ENCODE measurements at regions not wholly inside any gene's neighbourhood (a gene's known extent, or its start where the extent isn't known, plus 50 kb on each side); places are given as distances from the start of the nearest gene placed in this dataset.
"Not testable (repeated sequence)": the region's sequence is repeated elsewhere in the genome, so short reads cannot be mapped to it uniquely, and the experiment has no call there.

- TF ChIP-seq FOXM1 (IDR thresholded peaks at IDR 0.05; ENCODE audit: borderline replicate concordance); HDGF (IDR thresholded peaks at IDR 0.05; ENCODE audit: borderline replicate concordance); PKNOX1 (IDR thresholded peaks at IDR 0.05); SP1 (IDR thresholded peaks at IDR 0.05); ZNF384 (IDR thresholded peaks at IDR 0.05); BHLHE40 (IDR thresholded peaks at IDR 0.05; ENCODE audit: borderline replicate concordance); LEF1 (IDR thresholded peaks at IDR 0.05; ENCODE audit: borderline replicate concordance); TARDBP (IDR thresholded peaks at IDR 0.05); FOXA1 (IDR thresholded peaks at IDR 0.05); NFRKB (IDR thresholded peaks at IDR 0.05); ELF4 (IDR thresholded peaks at IDR 0.05): not testable (repeated sequence)
These were observed 668.3 kb downstream of the SLCO4C1 start for GRCh38 chr5:101627770-101628169.

All from HEK293T (cell line).